ENCODE measurements at regions not wholly inside any gene's neighbourhood (a gene's known extent, or its start where the extent isn't known, plus 50 kb on each side); places are given as distances from the start of the nearest gene placed in this dataset.

DNA sequence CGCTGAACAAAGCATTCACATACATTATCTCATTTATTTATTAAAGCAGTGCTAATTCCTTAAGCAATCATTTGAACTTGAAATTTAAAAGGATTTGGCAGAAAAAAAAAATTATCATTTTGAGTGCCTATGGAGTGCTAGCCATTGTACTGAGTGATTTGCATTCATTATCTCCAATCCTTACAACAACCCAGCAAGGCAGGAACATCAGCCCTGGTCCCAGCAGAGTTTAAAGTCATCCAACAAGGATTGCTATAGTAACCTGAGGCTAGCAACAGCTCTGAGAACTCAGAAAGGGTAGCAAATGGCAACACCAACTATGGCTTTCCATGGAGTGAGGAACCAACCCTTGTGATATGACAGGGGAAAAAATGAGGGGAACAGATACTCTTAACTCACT is 237.6 kb upstream of the SETMAR start:
- TF ChIP-seq, protein P1, sequence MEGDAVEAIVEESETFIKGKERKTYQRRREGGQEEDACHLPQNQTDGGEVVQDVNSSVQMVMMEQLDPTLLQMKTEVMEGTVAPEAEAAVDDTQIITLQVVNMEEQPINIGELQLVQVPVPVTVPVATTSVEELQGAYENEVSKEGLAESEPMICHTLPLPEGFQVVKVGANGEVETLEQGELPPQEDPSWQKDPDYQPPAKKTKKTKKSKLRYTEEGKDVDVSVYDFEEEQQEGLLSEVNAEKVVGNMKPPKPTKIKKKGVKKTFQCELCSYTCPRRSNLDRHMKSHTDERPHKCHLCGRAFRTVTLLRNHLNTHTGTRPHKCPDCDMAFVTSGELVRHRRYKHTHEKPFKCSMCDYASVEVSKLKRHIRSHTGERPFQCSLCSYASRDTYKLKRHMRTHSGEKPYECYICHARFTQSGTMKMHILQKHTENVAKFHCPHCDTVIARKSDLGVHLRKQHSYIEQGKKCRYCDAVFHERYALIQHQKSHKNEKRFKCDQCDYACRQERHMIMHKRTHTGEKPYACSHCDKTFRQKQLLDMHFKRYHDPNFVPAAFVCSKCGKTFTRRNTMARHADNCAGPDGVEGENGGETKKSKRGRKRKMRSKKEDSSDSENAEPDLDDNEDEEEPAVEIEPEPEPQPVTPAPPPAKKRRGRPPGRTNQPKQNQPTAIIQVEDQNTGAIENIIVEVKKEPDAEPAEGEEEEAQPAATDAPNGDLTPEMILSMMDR (IDR thresholded peaks at IDR 0.05), result no peak
- TF ChIP-seq POLR2A (IDR thresholded peaks at IDR 0.05), result no peak
